ENCODE measurements at regions not wholly inside any gene's neighbourhood (a gene's known extent, or its start where the extent isn't known, plus 50 kb on each side); places are given as distances from the start of the nearest gene placed in this dataset.

DNA sequence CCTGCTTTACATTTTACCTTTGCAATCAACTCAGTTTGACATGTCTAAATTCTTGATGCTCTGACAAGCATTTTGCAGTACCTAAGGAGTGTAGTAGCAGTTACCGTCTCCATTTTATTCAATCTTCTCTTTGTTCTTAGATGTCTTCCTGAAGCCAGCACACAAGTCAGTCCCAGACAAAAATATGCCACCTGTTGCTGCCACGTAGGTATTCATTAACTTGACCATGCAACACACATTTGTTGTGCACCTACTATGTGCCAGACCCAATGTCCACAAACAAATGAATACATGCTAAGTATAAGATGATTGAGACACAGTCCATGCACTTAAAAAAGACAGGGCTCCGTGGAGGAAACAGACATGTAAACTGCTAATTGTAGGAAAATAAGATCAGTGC, 81.5 kb upstream of the NGF start:
- no peak overlapping the region for H3K18ac ChIP-seq (ENCODE audit: insufficient read length, low read depth, low read length)
- H3K4me3 Mint-ChIP-seq: no peak overlapping the region
- no peak for DNase-seq
- H3K79me1 ChIP-seq (ENCODE audit: insufficient read depth, low read depth, low read length, poor library complexity, severe bottlenecking): no peaks in the 10 kb centered on the region
- H3K4me1 Mint-ChIP-seq: no peaks in the 10 kb centered on the region
- no peak overlapping the region for H3K23ac ChIP-seq (ENCODE audit: insufficient read length, low read depth, low read length)
- no peak overlapping the region for H3K27ac Mint-ChIP-seq
- no peak overlapping the region for H3K4ac ChIP-seq (ENCODE audit: low read depth, low read length)
- no peak overlapping the region for H3T11ph ChIP-seq (ENCODE audit: low read length)
- no peak overlapping the region for H2AK5ac ChIP-seq (ENCODE audit: insufficient read length, low read length)
- H2BK5ac ChIP-seq (ENCODE audit: insufficient read length, low read length): no peak overlapping the region
- H3K9me3 ChIP-seq (ENCODE audit: control insufficient read depth, low read depth, low read length): no peaks in the 10 kb centered on the region
- no peak overlapping the region for H3K14ac ChIP-seq (ENCODE audit: insufficient read depth, low read length)
- H4K20me1 ChIP-seq (ENCODE audit: control insufficient read depth, insufficient read depth, insufficient read length): no peaks in the 10 kb centered on the region
- no peak overlapping the region for H3K56ac ChIP-seq (ENCODE audit: insufficient read length, low read depth, low read length)
- no peak overlapping the region for H2BK20ac ChIP-seq (ENCODE audit: low read depth, low read length, poor library complexity, severe bottlenecking)
- H3K79me2 ChIP-seq (ENCODE audit: insufficient read depth, low read length): no peaks in the 10 kb centered on the region
- H3K23me2 ChIP-seq (ENCODE audit: insufficient read length, low read depth, low read length, poor library complexity, severe bottlenecking): no peaks in the 10 kb centered on the region
- no peak overlapping the region for H4K8ac ChIP-seq (replicated peaks; ENCODE audit: insufficient read length, low read depth, low read length)
- no peak overlapping the region for H3K27ac ChIP-seq (ENCODE audit: insufficient read length, low read depth, low read length)
- no peak overlapping the region for H4K91ac ChIP-seq (ENCODE audit: insufficient read length, low read depth, low read length)
- H3K4me1 ChIP-seq (ENCODE audit: insufficient read depth, low read length): no peaks in the 10 kb centered on the region
- H3K27me3 Mint-ChIP-seq (ENCODE audit: low read depth): no peaks in the 10 kb centered on the region; the same call in 1 of the 2 replicates
- WGBS (ENCODE audit: extremely low coverage, insufficient read length, low lambda C conversion rate): no CpG with 5 or more reads among the region's 3 CpGs
- H2BK120ac ChIP-seq (ENCODE audit: low read depth, low read length, poor library complexity, severe bottlenecking): no peak overlapping the region
- TF ChIP-seq, protein P1, sequence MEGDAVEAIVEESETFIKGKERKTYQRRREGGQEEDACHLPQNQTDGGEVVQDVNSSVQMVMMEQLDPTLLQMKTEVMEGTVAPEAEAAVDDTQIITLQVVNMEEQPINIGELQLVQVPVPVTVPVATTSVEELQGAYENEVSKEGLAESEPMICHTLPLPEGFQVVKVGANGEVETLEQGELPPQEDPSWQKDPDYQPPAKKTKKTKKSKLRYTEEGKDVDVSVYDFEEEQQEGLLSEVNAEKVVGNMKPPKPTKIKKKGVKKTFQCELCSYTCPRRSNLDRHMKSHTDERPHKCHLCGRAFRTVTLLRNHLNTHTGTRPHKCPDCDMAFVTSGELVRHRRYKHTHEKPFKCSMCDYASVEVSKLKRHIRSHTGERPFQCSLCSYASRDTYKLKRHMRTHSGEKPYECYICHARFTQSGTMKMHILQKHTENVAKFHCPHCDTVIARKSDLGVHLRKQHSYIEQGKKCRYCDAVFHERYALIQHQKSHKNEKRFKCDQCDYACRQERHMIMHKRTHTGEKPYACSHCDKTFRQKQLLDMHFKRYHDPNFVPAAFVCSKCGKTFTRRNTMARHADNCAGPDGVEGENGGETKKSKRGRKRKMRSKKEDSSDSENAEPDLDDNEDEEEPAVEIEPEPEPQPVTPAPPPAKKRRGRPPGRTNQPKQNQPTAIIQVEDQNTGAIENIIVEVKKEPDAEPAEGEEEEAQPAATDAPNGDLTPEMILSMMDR (conservative IDR thresholded peaks at IDR 0.05): no peak
- no peak overlapping the region for H3K9ac ChIP-seq (ENCODE audit: extremely low read depth, insufficient read length, low read length)
- H4K5ac ChIP-seq (ENCODE audit: insufficient read length, low read depth, low read length): no peak overlapping the region
- no peak overlapping the region for H3K4me2 ChIP-seq (ENCODE audit: insufficient read depth, insufficient read length, low read length)
- no peak overlapping the region for H2BK15ac ChIP-seq (ENCODE audit: low read depth, low read length)
- no peaks in the 10 kb centered on the region for H3K27me3 ChIP-seq (ENCODE audit: insufficient read depth, low read length)
- no peak overlapping the region for H2BK12ac ChIP-seq (ENCODE audit: insufficient read length, low read depth, low read length)
- H2AFZ ChIP-seq (ENCODE audit: low read length): no peak overlapping the region
- peaks cover 0 to 4% (median 2%) of the 10 kb centered on the region in 3 experiments; a peak in 2 of 7 replicates for H3K36me3 Mint-ChIP-seq (ENCODE audit: insufficient read depth in 1 of 3, low read depth in 3 of 3)
- peaks cover 0 to 8% of the 10 kb centered on the region in 2 experiments; a peak in 3 of 5 replicates for H3K9me3 Mint-ChIP-seq

All from H9 (cell line).